ENCODE measurements at regions not wholly inside any gene's neighbourhood (a gene's known extent, or its start where the extent isn't known, plus 50 kb on each side); places are given as distances from the start of the nearest gene placed in this dataset.

DNA sequence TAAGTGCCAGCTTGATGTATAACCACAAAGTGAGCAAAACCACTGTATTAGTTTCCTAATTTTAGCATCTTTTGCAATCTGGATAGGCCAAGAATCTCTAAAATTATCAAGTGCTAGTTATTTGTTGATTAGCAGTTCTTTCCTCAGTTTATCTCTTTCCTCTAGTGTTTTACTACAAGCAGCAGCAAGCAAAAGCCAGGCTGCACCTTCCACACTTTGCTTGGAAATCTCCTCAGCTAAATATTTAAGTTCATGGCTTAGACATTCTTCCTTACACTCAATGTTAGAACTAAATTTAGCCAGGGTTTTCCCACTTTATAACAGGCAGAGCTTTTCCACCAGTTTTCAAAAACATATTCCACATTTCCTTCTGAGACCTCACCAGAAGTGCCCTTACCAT is 85.7 kb upstream of the BMPER start:
- no peak for DNase-seq

DNA sequence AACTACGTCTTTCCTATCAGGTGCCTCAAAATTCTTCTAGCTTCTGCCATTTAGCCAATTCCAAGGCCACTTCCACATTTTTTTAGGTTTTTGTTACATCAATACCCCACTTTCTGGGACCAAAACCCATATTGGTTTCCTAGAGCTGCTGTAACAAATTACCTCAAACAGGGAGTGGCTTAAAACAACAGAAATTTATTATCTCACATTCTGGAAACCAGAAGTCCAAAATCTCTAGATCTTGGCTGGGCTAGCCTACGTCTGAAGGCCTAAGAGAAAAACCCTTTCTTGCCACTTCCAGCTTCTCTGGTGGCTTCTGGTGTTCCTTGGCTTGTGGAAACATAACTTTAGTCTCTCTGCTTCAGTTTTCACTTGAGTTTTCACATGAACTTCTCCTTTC is 85.1 kb upstream of the BMPER start:
- no peak for DNase-seq

DNA sequence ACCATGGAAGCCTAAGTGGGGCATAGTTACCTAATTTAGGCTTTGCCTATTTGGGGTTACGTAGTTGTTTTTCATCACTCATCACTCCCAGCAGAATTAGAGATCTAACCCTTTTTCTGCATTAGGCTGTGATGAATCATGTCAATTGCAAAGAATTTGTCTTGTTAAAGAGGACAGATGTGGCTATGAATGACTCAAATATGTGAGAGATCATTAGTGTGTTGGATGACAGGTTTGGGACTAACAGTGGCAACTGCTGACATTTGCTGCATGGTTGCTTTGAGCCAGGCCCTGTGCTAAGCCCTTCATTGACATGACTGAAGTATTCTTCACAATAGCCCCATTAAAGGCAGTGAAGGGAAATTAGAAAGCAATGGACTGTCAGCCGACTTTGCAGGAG is 83.4 kb upstream of the BMPER start:
- DNase-seq, result peak; percentile 36

DNA sequence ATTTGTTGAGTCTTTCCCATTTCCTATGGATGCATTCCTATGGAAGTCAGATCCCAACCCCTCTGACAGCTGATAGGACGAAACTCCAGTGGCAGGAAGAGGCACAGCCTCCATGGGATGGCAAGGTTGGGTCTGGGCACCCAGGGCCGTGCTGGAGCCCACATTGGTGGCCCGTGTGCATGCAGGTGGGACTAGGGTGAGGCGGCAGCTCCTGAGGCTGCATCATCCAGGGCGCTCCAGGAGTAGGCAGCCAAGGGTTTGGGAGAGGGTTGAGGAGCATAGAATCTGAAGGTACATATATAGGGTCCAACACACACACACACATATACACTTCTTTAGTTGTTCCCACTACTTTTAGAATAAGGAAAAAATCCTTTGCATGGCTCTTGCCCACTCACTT is 81.4 kb upstream of the BMPER start:
- DNase-seq, result no peak

DNA sequence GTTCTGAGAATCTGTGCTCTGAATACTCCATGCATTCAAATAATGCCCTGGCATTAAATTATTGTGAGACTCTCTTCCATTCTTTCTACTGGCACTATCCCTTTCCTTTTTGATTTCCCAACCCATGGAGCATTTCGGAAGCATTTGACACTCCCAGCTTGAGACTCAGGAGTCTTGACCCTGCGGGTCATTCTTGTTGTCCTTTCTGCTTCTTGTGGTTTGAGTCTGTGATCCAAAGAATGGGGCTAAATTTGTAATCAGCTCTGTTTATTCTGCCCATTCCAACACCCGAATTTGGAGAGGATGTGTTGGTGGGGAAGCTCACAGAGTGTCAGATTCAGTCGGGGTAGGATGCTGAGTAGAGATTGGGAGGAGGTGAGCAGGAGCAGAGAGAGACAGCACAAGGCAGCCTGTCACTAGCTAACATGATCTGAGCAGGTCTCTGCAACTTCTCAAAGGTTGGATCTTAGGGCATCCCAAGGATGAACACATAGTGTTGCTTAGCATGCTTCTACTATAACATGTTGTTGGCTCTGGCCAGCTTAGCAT is 80.4 kb upstream of the BMPER start:
- peak; percentile 59 for DNase-seq

DNA sequence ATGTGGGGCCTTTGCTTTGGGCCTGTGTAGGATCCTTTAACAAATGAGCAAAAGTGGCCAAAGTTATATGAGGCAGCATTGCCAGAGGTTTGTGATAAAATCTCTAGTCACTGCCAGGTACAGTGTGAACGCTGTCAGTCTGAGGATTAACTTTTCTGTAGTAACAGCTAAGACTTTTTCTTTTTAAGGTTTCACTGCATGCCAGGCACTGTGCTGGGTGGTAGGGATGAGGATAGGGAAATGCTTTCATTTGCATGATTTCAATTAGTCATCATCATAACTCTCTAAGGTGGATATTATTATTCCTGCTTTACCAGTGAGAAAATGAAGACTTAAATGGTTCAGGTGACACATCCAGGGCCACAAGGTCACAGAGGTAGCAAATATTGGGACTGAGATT is 79.7 kb upstream of the BMPER start:
- no peak for DNase-seq

DNA sequence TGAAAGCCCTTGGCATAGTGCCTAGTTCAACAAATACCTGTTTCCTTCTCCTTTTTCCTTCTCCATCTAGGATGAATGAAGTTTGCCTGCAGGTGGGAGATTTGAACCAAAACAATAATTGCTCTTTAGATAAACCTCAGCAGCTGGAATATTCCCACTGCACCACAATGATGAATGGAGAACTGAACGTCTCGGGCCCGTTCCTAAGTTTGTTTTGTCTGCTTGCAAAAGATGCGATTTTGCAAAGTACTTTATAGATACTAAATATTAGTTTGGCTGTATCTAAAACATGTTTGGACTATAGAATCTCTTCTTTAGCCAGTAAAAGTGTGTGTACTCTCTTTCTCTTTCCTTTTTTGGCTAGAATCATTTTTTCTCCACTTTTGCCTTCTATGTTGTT is 75.8 kb upstream of the BMPER start:
- no peak for DNase-seq

DNA sequence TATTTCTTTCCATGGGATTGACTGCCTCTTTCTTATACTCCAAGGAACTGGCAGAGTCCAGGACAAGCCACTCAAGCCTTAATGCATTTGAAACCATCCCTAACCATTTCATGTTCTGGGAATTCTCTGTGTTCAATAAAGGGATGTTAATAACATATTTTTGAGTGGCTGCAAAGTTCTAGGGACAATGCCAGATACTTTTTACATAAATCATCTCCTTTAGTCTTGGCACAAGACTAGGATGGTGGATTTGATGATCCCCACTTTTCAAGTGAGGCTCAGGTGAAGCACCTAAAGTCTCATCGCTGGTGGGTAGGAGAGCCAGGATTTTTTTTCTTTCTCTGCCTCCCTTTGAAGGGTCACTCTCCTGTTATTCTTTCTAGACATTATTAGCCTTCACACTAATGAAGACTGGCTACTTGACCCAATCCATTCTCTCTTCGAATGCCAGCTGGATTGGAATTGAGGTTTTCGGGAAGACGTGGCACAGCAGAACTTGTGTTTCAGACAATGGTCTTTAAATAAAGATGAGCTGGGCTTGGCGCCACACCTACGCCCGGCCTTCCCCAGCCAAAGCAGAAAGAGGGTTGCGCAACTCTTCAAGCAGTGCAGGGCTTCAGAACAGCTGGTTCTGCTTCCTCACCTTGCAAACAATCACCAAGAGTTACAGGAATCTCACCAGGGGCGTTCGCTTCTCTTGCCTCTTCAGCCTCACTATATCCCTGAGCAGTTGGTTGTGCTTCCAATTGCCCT is 73.8 kb upstream of the BMPER start:
- peak; percentile 49 for DNase-seq

DNA sequence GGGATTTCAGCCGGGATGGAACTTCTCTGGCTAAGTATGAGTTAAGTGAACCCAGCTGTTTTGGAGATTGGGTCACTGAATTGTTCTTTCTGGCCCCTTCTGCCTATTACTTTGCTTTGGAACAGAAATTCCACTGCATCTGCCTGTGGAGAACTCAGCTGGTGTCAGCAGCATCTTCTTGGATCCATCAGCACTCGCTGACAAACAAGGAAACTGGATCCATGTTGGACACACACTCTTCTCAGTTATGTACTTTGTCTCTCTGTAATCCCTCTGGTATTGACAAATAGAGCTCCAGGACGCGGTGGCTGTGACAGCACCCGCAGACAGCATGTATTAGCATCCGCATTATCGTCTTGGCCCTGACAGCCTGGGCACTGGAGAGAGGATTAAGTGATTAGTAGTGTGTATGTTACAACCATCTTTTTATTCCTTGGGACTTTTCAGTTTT is 73.0 kb upstream of the BMPER start:
- no peak for DNase-seq

DNA sequence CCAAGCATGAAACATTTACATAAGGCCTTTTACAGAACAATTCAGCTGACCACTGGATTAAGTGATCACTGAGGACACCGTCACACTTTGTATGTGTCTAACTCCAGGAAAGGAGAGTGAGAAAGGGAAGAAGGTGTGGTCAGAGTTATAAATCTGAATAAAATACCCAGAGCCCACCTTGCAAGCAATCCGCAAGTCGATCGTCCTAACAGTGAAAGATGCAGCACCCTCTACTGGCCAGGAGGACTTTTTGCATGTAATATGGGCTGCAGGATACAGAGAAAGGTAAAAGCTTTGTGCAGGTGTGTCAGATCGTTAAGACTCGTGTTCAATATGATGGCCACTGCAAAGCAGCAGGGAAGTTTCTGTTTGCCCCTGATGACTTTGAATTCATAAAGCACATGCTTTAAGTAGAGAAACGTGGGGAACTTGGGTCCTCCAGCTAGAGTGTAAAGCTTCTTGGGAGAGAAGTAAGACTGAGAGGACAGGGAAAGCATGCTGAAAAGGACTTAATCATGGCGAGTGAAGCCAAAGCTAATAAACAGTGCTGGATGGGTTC is 68.5 kb upstream of the BMPER start:
- no peak for DNase-seq

DNA sequence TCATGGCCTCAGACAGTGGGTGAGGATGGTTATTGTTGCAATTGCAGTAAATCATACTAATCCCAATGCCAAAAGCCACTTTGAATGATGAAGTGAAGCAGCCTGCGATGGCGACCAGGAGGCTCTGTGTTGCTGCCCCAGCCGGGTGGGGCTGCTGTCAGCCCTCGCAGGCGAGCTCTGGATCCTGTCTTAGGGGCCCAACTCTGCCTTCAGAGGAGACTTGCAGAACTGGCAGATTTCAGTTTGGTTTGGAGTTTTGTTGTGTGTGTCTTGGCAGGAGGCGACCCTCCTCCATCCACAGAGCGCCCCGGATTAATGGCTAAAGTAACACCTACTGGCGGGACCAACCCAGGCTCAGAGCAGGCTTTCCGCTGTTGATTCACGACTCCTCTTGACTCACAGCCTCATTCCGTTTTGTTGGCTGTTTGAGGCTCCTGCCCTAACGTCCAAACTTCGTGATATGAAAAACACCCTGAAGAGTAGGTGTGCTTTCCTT is 67.9 kb upstream of the BMPER start:
- DNase-seq, result no peak

DNA sequence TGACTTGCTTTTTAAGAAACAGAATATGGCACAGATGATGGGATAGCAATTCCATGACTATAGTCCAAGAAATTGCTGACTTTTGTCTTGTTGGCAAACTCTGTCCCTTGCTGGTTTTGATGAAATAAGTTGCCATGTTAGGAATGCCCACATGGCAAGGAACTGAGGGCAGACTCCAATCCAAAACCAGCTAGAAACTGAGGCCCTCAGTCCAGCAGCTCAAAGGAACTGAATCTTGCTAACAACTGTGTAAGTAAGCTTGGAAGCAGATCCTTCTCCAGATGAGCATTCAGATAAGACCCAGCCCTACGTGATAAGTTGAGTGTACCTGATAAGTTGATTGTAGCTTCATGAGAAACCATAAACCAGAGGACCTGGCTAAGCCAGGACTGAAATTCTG is 64.3 kb upstream of the BMPER start:
- DNase-seq, result no peak

DNA sequence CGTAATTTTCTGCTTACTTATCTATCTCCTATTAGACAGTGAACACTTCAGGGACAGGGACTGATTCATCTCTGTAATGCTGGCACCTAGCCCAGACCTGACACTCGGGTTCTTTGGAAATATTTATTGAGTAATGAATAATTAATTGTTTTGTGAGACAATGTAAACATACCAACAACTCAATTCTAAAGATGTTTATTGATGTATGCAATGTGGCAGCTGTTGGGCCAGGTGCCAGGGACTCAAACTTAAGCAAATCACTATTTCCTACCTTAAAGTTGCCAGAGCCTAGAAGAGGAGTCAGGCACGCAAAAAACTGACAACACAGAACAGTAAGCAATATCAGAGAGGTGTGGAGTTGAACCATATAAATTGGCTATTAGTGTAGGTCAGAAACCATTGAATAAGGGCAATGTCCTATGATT is 63.6 kb upstream of the BMPER start:
- peak; percentile 60 for DNase-seq

DNA sequence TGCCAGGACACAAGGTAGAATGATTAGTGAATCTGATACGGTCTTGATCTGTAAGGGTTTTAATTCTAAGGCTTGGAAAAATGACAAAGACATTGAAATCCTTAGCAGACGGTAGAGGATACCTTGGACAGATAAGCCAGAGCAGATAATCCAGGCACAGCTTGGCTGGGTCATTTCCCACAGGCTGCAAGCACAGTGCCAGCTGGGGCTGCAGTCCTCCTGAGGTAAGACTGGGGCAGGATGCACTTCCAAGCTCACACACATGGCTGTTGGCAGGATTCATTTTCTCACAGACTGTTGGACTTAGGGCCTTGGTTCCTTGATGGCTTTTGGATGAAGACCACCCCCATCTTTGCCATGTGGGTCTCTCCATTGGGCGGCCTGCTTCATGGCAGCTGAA is 63.2 kb upstream of the BMPER start:
- no peak for DNase-seq

DNA sequence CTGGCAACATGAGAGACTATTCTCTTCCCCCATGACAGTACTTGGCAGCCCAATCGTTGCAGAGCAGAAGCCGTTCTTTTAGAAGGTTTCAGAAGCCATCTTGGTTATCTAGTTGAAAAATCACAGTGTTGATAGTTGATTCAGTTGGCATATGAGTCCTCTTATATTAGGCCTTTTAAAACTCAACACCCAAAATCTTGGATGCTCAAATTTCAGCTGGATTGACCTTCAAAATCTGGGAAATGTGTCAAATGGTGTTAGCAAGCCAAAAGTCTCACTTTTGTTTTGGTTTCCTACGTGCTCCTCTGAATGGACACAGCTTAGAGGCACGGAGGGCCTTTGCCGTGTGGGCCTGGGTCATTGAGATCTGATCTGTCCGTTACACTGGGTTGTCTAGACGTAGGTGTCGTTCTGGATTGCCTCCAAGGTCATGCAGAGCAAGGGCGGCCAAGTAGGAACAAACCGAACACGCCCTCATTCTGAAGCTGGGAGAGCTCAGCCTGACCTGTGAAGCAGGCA is 59.3 kb upstream of the BMPER start:
- DNase-seq, result no peak

DNA sequence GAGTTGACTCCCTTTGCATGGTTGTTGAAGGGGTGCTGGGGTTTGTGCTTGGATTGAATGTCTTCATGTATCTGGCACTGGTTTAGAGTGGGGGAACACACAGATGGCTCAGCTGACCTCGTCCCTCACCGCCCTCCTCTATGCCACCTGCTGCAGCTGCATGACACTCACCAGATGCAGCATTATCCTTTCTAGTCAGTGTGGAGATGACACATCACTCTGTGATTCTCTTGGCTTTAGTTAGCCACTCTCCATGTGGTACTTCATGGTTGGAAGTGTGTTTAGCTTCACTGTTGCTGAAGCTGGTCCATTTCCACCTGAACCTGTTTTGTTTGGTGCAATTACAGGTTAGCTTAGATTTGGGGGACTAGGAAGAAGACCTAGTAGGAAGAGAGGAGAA is 56.3 kb upstream of the BMPER start:
- DNase-seq, result peak; percentile 51

DNA sequence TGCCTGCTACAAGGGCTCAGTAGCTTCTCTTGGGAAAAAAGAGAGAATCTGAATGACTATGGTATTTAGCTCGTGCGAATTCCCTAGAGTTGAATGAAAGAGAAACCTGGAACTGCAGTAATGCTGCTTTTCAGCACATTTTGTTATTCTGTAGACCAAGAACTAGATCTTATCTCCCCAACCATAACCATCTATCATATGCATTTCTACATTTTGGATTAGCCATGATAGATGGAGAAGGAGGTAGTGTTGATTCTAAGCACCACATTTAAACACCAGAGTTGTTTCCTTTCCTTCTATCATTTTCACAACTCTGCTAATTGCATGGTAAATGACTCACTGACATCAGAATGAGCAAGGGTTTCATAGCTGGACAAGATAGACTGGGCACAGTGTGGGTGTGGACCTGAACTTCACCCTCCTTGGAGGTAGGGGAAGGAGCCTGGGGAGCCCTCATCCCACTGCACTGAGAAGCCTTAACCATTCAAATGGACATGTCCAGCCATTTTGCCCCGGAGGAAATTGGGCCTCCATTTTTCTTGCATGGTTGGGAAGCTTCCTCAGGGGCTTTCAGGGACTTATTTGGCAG is 55.3 kb upstream of the BMPER start:
- DNase-seq, result no peak

DNA sequence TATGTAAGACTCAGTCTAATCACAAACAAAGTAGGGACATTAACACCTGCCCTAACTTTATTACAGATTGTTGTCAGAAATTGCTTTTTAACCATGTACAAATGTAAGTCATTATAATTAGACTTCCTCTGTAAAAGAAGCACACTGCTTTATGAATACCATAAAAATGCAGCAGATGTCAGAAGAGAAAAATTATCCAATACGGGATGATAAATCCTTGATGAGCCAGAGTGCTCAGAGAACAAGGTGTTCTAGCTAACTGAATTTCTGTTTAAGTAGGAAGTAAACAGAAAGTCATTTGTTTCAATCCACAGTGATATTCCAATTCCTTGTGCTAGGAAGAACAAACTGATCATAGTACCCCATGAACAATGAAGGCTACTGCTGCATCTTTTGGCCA is 54.6 kb upstream of the BMPER start:
- no peak for DNase-seq

DNA sequence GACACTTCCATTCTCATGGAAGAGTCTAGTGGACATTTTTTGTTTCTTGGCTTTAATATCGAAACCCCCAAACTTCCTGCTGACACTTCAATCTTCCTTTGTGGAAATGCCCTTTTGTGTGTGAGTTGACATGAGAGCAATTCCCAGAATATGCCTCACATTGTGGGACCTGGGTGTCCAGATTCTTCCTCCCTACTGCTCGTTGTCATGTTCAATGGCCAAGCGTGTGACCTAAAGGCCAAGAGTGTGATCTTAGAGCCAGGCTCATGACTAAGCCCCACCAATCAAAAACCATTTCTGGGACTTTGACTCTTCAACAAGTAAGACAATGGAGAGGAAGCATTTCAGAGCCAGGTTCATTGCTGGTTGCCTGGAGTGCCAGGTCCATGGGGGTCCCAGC is 52.5 kb upstream of the BMPER start:
- DNase-seq, result no peak

DNA sequence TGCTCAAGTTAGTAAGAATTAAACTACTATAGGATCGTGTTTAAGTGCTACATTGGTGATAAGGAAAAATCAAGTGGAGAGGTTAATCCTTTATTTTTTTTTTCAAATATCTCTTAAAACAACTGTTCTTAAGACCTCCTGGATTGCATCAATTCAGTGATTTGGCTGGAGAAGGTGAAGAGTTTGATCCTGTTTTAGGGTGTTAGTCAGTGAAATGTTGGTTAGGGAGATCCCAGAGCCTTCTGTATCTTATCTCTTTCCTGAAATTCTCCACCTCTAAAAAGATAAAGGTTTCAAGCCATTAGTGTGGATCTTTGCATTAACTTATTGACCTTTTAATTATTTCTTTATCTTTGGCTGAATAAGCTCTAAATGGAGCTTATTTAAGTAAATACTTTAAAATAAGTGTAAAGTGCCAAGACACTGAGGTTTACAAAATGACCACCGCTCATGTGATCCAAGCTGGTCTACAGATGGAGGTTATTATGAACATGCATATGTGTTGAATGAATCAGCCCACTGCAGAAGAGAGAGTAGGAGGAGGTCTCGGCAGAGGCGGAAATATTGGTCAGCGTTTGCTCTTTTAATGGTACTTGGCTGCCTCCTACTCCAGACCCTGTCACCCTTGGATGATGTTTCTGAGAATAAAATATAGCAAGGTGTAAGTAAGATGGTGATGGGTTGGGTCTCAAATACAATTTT is 51.8 kb upstream of the BMPER start:
- DNase-seq, result peak; percentile 93

DNA sequence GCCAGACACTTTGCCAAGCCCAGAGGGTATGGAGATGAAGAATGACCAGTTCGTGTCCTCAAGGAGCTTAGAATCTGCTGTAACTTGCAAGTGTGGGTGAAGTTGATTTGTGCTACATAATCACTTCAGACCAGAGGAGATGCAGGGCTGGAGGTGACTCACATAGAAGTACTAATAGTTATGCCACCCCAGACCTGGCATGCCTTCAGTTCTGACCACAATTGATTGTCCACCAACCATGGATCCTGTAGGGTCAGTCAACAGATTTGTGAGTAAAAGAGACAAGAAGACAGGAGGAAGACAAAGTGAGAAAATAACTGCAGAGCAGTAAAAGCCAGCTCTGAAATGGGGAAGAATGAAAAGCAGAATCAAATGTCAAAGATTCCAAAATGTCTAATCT is 51.2 kb upstream of the BMPER start:
- peak; percentile 93 for DNase-seq

DNA sequence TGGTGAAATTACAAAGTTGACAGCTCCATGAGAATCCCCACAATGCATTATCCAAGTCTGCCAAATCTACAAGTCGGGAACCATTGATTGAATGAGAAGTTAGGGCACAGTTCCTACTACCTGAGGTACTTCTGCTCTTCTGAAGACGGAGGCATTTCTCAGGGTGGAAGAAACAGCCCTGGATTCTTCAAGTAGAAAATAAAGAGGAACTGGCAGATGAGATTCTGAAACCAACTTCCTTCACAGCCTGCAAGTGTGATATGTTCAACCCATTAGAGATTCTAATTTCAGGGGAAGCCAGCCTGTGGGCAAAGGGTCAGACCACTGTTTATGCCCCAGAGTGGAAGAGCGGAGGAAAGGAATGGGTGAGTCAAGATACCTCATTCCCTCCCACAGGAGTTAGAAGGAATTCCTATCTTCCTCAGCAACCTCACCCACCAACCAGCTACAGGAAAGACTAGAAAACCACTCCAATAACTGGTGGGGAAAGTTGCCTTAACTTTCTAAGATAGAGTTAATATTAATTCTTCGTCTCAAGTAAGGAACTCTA is 50.5 kb upstream of the BMPER start:
- peak; percentile 96 for DNase-seq

Data from EL (cell line).